ENCODE measurements at regions not wholly inside any gene's neighbourhood (a gene's known extent, or its start where the extent isn't known, plus 50 kb on each side); places are given as distances from the start of the nearest gene placed in this dataset.
"Not testable (repeated sequence)": the region's sequence is repeated elsewhere in the genome, so short reads cannot be mapped to it uniquely, and the experiment has no call there.

DNA sequence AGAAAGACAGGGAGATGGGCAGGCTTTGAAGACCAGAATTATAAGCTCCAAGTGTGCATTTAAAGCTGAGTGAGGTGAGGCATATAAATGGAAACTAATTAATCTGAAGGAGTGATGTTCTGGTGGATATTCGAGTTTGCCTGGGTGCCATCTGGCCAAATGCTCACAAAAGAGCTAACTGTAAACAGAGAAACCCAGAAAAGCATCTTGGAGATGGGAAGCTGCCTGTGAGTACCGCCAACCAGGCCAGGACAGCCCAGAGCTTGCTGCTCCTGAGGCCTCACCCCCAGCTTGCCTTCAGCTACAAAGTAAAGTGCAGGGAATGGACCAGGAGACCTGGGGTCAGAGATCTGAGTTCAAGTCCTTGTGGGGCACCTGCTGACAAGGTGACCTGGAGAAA, 446.1 kb upstream of the MYT1L start:
- H3K36me3 ChIP-seq (replicated peaks in 1 of 2) = no peaks in the 10 kb centered on the region
- H3K4me3 ChIP-seq = no peak overlapping the region
- no peaks in the 10 kb centered on the region for H3K27me3 ChIP-seq
- no peak for TF ChIP-seq POLR2A (IDR thresholded peaks at IDR 0.05)
- TF ChIP-seq, protein P1, sequence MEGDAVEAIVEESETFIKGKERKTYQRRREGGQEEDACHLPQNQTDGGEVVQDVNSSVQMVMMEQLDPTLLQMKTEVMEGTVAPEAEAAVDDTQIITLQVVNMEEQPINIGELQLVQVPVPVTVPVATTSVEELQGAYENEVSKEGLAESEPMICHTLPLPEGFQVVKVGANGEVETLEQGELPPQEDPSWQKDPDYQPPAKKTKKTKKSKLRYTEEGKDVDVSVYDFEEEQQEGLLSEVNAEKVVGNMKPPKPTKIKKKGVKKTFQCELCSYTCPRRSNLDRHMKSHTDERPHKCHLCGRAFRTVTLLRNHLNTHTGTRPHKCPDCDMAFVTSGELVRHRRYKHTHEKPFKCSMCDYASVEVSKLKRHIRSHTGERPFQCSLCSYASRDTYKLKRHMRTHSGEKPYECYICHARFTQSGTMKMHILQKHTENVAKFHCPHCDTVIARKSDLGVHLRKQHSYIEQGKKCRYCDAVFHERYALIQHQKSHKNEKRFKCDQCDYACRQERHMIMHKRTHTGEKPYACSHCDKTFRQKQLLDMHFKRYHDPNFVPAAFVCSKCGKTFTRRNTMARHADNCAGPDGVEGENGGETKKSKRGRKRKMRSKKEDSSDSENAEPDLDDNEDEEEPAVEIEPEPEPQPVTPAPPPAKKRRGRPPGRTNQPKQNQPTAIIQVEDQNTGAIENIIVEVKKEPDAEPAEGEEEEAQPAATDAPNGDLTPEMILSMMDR (IDR thresholded peaks at IDR 0.05) = no peak
- no peak overlapping the region for H3K27ac ChIP-seq
- no peaks in the 10 kb centered on the region for H3K9me3 ChIP-seq (replicated peaks in 1 of 3)
- no peaks in the 10 kb centered on the region for H3K4me1 ChIP-seq (replicated peaks in 1 of 2)
- 65 to 76% (median 70%) methylated on average over 2 of the region's 2 CpGs for WGBS, 4 donors
- DNase-seq = no peak
- intact Hi-C loops (cut with DNase I) = no loop called here

DNA sequence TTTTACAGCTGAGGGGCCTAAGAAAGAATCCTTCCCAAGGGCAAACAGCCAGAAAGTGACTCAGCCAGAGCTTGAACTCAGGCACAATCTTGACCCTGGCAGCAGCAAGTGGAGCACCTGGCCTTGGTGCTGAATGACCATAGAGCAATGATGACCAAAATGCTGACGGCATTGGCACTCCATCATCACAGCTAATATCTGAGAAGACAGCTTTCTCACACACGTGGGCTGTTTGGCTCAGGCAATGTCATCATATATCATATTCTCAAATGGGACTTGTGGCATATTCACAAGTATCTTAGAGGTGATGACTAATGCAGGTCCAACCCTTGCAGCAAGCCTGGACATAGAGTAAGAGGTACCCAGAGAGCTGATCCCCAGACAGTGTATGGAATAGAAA, 443.9 kb upstream of the MYT1L start:
- no peaks in the 10 kb centered on the region for H3K36me3 ChIP-seq (replicated peaks in 1 of 2)
- TF ChIP-seq, protein P1 (IDR thresholded peaks at IDR 0.05) = no peak
- TF ChIP-seq POLR2A (IDR thresholded peaks at IDR 0.05) = no peak
- H3K9me3 ChIP-seq (replicated peaks in 1 of 3) = no peaks in the 10 kb centered on the region
- H3K27me3 ChIP-seq = no peaks in the 10 kb centered on the region
- intact Hi-C loops (cut with DNase I) = no loop called here
- DNase-seq = peak in 4 of 7 donors; percentile 18 to 65 (median 32)
- WGBS, 4 donors = 30 to 48% (median 40%) methylated on average over 2 of the region's 2 CpGs; no CpG with 5 or more reads in 1 of the 4 donors
- no peaks in the 10 kb centered on the region for H3K4me1 ChIP-seq (replicated peaks in 1 of 2)
- H3K27ac ChIP-seq = no peak overlapping the region
- no peak overlapping the region for H3K4me3 ChIP-seq

DNA sequence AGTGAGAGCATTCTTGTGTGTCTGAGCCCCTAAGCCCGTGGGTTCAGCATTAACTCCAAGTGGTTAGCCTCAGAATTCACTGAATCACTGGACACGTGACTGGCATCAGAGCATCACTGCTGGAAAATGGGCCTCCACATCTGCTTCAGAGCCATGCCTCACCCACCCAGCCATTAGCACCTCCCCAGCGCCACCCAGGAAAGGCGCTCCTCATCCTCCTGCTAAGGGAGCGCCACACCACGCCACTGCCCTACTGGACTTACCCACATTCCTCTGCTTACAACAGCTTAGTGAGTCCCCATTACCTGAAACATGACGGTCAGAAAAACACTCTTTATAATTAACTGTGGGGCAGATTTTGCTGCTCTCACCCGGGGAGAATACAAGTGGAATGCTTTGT, 442.6 kb upstream of the MYT1L start:
- no peak overlapping the region for H3K27ac ChIP-seq
- no peaks in the 10 kb centered on the region for H3K27me3 ChIP-seq
- no peak for DNase-seq
- no peaks in the 10 kb centered on the region for H3K4me1 ChIP-seq (replicated peaks in 1 of 2)
- no peaks in the 10 kb centered on the region for H3K36me3 ChIP-seq (replicated peaks in 1 of 2)
- intact Hi-C loops (cut with DNase I) = no loop called here
- no peak overlapping the region for H3K4me3 ChIP-seq
- H3K9me3 ChIP-seq (replicated peaks in 1 of 3) = no peaks in the 10 kb centered on the region
- TF ChIP-seq, protein P1 (IDR thresholded peaks at IDR 0.05) = no peak
- TF ChIP-seq POLR2A (IDR thresholded peaks at IDR 0.05) = no peak
- 80 to 96% (median 90%) methylated on average over 7 to 8 of the region's 8 CpGs for WGBS, 4 donors

DNA sequence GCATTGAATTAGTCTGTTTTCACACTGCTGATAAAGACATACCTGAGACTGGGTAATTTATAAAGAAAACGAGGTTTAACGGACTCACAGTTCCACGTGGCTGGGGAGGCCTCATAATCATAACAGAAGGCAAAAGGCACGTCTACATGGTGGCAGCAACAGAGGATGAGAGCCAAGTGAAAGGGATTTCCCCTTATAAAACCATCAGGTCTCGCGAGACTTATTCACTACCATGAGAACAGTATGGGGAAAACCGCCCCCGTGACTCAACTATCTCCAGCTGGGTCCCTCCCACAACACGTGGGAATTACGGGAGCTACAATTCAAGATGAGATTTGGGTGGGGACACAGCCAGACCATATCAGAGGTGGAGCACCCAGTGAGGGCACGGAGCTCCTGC, 442.0 kb upstream of the MYT1L start:
- H3K27me3 ChIP-seq; DNase-seq; H3K4me3 ChIP-seq; H3K9me3 ChIP-seq (replicated peaks in 1 of 3); H3K4me1 ChIP-seq (replicated peaks in 1 of 2); H3K36me3 ChIP-seq (replicated peaks in 1 of 2); intact Hi-C loops (cut with DNase I); H3K27ac ChIP-seq: not testable (repeated sequence)
- WGBS, 4 donors = 86 to 90% (median 88%) methylated on average over 11 of the region's 11 CpGs

DNA sequence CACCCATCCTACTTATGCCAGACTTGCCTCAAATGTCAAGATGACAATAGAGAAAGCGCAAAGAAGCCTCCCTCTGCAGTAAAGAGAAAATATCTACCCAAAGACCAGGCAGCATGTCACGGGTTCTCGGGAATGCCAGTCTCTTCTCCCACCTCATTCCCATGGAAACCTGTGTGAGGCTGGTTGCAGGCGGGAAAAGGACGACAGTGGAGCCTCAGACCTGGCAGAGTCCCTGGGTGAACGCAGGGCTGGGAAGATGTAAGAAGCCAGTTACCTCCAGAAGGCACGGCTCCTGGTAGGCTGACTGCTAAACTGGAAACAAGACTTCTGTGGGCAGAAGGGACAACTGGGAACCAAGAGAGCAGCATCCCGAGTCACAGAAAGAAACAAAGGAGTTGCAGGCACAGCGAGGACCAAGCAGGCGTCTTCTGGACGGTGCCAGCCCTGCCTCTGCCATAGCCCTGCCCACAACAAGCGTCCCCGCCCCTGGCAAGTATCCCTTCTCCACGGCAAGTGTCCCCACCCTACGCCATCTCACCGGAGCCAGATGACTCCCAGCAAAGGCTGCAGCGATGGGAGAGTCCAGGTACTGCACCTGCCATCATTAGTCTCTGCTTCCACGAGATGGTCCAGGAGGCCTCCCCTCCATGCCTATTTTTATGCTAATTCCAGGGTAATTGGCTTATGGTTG, 440.8 kb upstream of the MYT1L start:
- Histone ChIP-seq H3K36me3 (replicated peaks in 1 of 2) (no peaks in the 10 kb centered on the region), H3K4me3 (no peak overlapping the region), H3K9me3 (replicated peaks in 1 of 3) (no peaks in the 10 kb centered on the region), H3K27me3 (no peaks in the 10 kb centered on the region), H3K27ac (no peak overlapping the region), H3K4me1 (replicated peaks in 1 of 2) (no peaks in the 10 kb centered on the region)
- DNase-seq = no peak
- intact Hi-C loops (cut with DNase I) = no loop called here
- WGBS, 4 donors = 76 to 85% (median 83%) methylated on average over 13 to 18 of the region's 18 CpGs
- TF ChIP-seq, protein P1 (IDR thresholded peaks at IDR 0.05) = no peak
- TF ChIP-seq POLR2A (IDR thresholded peaks at IDR 0.05) = no peak
